HS-27A (cell line): ENCODE measurements at regions not wholly inside any gene's neighbourhood (a gene's known extent, or its start where the extent isn't known, plus 50 kb on each side); places are given as distances from the start of the nearest gene placed in this dataset.

Source experiments
- DNase-seq: peaks from one replicate; pipeline ENCODE4 v3.0.0-alpha.2; 2012; ENCODE audit warnings: low read depth, missing footprints

DNA sequence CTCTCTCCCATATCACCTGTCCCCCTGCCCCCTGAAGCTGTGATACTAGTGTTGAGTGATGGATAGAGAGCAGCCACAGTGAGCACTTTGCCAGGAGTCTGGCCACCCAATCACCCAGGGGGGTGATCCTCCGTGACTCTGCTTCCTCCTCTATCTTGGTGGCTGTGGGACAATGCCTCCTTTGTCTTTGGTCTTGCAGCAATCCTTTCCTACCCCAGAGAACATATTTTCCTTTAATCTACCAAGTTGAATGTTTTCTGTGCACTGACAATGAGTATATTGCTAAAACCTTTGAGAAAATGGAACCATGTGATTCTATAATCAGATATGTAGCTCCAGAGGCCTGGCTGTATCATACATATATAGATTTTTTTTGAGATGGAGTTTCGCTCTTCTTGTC lies 58.1 kb upstream of the HEPHL1 start:
- no peak for DNase-seq

DNA sequence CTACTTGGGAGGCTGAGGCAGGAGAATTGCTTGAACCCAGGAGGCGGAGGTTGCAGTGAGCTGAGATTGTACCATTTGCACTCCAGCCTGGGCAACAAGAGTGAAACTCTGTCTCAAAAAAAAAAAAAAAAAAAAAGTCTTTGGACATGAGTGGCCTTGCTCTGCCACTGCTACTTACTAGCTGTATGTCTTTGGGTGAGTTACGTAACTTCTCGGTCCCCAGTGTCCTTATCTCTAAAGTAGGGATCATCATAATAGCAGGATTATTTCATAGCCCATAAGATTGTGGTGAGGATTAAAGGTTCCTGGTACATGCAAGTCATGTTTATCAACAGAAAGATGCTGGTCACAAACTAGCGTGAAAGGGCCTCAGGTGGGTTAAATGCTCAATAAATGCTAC lies 53.9 kb upstream of the HEPHL1 start:
- no peak for DNase-seq

DNA sequence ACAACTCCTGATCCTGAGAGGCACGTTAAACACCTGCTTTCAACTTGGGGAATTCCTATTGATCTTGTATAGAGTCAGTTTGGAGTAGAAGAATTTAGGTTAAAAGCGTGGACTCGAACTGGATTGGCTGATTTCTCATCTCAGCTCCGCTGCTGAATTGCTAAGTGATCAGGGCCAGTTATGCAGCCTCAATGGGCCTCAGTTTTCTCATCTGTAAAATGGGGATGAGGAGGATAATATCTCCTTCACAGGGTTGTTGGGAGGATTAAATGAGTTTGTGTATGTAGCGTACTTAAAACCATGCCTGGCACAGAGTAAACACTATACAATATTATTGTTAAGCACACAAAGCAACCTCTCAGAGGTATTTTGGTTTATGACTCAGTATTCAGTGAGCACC lies 53.2 kb upstream of the HEPHL1 start:
- DNase-seq: no peak

DNA sequence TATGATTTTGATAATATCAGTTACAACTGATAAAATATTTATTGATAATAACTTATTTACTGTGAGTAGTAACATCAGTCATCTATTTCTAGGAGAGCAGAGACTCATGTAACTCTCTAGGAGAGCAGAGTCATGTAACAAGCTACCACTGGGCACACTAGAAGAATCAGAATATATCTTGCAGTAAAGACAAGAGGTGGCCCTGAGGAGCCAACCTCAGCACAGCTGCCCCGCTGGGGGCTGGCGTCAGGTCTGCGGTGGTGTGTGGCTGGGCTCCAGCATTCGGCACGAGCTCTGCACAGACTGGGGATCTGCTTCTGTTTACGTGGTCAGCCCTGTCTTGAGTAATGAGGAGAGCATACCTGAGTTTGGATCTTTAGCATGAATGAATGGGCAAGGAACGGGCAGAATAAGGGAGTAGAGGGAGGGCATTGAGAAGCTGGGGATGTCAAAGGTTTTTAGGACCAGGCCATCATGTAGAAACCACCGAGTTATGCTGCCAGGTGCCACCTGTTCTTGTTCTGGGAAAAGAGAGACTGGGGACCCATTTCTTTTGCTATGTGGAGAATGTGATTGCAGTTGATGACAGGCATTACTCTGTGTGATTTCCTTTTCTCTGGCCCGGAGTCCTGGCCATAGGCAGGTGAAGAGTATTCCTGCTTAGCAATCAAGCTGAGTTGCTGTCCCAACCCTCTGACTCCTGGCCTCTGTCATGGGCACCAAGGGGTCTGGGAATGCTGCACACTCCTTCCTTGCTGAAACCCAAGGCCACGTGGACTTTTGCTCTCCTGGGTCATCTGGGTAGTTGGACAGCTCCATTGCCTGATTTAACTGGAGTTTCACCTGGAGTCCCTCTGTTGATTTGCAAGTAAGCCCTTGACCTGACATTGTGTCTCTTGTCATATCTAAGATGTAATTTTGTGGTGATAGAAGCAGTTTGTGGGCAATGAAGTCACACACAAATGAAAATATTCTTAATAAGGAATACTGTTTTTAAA lies 50.9 kb upstream of the HEPHL1 start:
- no peak for DNase-seq
